Peyer's patch (tissue), 4 donors: ENCODE measurements at regions not wholly inside any gene's neighbourhood (a gene's known extent, or its start where the extent isn't known, plus 50 kb on each side); places are given as distances from the start of the nearest gene placed in this dataset.

ENCODE experiments used
- CTCF ChIP-seq, 6 experiments: fragments of 450-650 bp in 4 of 6; fragments of 200-600 bp in 2 of 6; sonication (generic) in 1 of 6; IDR thresholded peaks; one replicate each; pipeline ENCODE4 v1.5.1; 2017 to 2019; ENCODE audit warnings: antibody characterized with exemption in 6 of 6, mild to moderate bottlenecking in 3 of 6, moderate library complexity in 1 of 6
- POLR2A ChIP-seq, 2 donors: fragments of 450-650 bp; IDR thresholded peaks; one replicate each; pipeline ENCODE4 v1.5.1; 2017; ENCODE audit warnings: antibody characterized with exemption in 2 of 2, mild to moderate bottlenecking in 2 of 2, moderate library complexity in 2 of 2

- no peak for TF ChIP-seq POLR2A (IDR thresholded peaks at IDR 0.05)
- TF ChIP-seq CTCF (IDR thresholded peaks at IDR 0.05): peak in 5 of 6 experiments; percentile 28 to 83 (median 75)
Measured at GRCh38 chr10:95133016-95133752, 60.9 kb upstream of the ACSM6 start.
